Heart left ventricle (tissue), 13 donors: ENCODE measurements at regions not wholly inside any gene's neighbourhood (a gene's known extent, or its start where the extent isn't known, plus 50 kb on each side); places are given as distances from the start of the nearest gene placed in this dataset.

Source experiments
- CTCF ChIP-seq, 12 donors: fragments of 200-600 bp; sonication (generic) in 4 of 12; IDR thresholded peaks; one replicate each; pipeline versions ENCODE4 v1.5.0 to v1.8.0; 2018 to 2022; ENCODE audit warnings: antibody characterized with exemption in 12 of 12, mild to moderate bottlenecking in 5 of 12
- POLR2A ChIP-seq, 2 donors: fragments of 450-650 bp; IDR thresholded peaks; one replicate each; pipeline ENCODE4 v1.6.1; 2017; ENCODE audit warnings: antibody characterized with exemption in 2 of 2, mild to moderate bottlenecking in 2 of 2, moderate library complexity in 2 of 2
- donor health status: ischemic (EF 13 %, LVEDD 7.1; RV severe dilation, severe dysfunction).
- donor health status: DM: no; HTN: yes; CAD: no.
- donor health status: DM: no; HTN: no; CAD: no.
- donor health status: ischemic (EF 25% LVEDD 6.9; RV normal size, moderate dysfunction).
- donor health status: ischemic (EF 25% LVEDD 5.7; RV mildly dilated, moderate dysfunction).
- donor health status: ischemic (EF 35%, LVEDD 5.7; RV mildly dilated, moderate dysfunction).
- donor health status: nonischemic (EF 11% LVEDD 7.7; RV severe dilation, severe dysfunction).
- donor health status: DM: yes; HTN: yes; CAD: no.
- donor health status: PGD.
- donor health status: ischemic (EF 29% LVEDD 5.4; RV normal size, mild dysfunction).
- donor health status: nonischemic (EF 23%, LVEDD 6.1; RV moderate dilation, normal function).

GRCh38 chr1:105442901-105443300 is 1613.6 kb upstream of the PRMT6 start:
- TF ChIP-seq CTCF (IDR thresholded peaks at IDR 0.05) (no peak), POLR2A (IDR thresholded peaks at IDR 0.05) (no peak)
